ENCODE measurements at regions not wholly inside any gene's neighbourhood (a gene's known extent, or its start where the extent isn't known, plus 50 kb on each side); places are given as distances from the start of the nearest gene placed in this dataset.
"Not testable (repeated sequence)": the region's sequence is repeated elsewhere in the genome, so short reads cannot be mapped to it uniquely, and the experiment has no call there.

DNA sequence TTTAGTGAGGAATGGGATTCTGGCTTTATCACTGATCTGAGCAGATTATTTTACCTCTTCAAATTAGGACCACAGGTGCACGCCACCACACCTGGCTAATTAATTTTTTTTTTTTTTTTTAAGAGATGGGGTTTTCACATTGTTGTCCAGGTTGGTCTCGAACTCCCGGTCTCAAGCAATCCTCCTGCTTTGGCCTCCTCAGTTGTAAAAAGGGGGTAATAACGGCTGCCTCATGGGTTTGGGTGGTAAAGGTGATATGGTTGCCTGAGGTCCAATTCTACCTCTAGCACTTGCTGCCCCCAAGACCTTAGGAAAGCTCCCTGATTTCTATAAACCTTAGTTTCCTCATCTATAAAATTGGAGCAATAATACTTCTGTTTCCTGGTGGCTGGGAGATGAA lies 130.7 kb upstream of the HS3ST2 start:
- no peak for DNase-seq

DNA sequence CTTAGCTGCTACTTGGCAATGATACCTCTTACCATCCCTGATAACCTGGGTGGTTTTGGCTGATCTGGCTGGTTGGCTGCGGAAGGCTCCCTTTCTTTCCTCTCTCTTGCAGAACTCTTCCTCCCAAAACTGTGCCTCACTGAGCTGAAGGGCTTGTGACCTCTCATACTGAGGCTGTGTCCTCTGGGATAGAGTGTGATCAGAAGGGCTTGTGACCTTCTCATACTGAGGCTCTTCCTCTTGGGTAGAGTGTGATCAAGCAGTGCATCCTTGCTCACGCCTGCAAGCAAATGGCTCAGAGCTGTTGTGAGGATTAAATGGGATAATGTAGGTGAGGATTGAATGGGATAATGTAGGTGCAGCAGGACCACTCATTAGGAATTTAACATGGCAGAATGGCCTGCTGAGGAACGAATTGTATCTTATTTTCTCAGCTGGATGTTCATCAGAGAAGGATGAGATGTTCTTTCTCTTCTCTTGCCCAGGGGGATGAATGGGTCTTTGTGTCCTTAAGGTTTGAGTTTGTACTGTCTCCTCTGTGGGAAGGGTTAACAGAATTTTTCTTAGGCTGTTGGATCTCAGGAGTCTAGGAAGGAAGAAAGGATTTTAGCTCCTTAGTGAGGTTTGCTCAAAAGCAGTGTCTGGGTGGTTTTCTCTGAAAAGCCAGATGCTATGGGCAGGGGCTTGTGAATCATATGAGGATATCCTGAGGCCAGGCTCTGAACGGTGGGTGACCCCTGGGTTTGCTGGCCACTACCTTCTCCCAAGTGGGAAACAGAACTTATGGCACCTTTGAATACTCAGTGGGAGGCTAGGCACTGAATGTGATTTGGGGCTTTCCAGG lies 130.0 kb upstream of the HS3ST2 start:
- DNase-seq, result no peak

DNA sequence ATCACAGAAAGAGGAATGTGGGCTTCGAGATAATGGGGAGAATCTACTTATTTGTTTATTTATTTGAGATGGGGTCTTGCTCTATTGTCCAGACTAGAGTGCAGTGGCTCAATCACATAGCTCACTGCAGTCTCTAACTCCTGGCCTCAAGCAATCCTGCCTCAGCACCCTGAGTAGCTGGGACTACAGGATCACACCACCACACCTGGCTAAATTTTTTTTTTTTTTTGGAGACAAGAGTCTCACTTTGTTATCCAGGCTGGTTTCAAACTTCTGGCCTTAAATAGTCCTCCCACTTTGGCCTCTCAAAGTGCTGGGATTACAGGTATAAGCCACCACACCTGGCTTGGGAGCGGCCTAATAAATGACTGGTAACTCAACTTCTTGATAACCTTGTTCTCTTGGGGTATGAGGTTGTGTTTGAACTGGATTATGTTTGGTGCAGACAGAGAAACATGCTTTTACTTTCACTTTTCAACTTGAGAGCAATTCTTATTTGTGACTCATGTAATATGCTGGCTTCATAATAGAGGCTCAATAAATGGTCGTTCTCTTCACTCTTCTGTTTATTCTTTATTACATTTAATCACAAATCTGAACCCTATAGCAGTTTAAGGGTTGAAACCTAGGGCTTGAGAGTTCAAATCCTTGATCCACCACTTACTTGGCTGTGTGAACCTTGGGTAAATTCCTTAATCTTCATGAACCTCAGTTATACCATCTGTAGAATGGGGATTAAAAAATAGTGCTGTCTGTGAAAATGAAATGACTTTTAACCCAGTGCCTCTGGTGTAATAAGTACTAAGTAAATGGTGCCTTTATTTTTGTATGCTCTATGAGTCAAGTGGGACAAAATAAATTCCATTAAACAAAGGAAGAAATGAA lies 129.1 kb upstream of the HS3ST2 start:
- peak in 1 of 5 experiments; percentile 11 for DNase-seq

DNA sequence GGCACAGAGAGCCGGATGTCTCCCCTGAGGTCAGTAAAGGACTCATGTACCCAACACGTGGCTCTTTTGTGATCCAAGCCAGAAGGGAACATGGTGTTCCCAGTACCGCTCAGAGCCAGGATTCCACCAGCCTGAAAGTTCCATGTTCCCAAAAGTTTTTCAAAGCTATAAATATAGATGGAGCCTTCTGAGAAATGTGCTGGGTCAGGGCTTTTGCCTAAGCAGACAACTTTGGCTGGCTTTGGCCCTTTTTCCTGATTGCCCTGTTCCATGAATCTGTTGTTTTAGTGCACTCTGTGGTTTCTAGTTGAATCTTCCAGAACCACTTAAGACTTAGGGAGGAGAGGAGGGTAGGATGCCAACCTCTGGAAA lies 128.5 kb upstream of the HS3ST2 start:
- DNase-seq, result no peak

DNA sequence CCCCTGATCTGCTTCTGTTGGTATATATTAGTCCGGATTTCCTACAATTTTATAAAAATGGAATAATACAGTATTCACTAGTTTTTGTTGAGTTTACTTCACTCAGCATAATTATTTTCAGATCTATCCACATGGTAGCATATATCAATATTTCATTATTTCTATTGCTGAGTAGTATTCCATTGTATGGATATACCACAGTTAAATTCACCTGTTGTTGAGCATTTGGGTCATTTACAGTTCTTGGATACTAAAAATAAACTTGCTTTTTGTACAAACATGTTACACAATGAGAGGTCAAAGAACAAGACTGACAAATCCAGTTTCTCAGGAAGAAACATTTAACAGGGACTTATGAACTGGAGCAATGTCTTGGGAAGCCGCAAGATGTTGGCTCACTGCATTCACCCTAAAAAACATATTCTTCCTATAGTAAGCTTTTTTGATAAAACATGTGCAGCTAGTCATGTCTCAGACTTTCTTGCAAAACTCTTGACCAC lies 126.9 kb upstream of the HS3ST2 start:
- no peak for DNase-seq

DNA sequence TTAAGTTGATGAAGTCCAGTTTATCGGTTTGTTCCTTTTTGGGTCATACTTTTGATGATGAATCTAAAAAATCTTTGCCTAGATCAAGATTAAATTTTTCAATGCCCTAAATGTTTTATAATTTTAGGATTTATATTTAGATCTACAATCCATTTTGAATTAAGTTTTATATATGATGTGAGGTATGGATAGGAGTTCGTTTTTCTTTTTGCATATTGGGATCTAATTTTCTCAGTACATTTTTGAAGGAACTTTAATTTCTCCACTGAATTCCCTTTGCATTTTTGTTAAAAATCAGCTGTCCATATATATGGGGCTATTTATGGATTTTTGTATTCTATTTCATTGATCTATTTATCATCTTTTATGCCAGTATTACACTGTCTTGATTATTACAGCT lies 125.5 kb upstream of the HS3ST2 start:
- no peak for DNase-seq

DNA sequence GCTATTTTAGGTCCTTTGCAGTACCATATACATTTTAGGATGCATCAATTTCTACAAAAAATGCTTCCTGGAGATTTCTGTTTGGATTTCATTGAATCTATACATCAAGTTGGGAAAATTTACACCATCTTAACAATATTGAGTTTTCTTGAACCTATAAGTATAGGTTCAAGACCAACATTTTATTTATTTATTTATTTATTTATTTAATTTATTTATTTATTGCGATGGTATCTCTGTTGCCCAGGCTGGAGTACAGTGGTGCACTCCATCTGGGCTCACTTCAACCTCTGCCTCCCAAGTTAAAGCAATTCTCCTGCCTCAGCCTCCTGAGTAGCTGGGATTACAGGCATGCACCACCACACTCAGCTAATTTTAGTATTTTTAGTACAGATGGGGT lies 125.0 kb upstream of the HS3ST2 start:
- DNase-seq, result no peak

DNA sequence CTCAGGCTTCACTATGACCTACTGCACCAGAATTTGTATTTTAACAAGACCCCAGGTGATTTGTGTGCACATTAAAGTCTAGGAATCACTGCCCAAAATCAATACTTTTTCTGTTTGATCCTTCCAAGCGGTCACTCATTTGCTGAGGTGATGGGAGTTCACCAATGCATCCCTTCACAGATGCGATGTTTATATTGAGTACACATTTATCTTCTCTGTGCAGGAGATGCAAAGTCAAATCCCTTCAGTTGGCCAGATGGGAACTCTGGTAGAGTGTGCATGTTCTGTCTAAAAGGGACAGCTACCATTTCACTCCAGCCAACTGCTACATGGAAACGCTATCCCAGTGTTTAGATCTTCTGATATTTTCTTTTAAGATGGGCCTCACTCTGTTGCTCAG lies 122.6 kb upstream of the HS3ST2 start:
- no peak for DNase-seq

DNA sequence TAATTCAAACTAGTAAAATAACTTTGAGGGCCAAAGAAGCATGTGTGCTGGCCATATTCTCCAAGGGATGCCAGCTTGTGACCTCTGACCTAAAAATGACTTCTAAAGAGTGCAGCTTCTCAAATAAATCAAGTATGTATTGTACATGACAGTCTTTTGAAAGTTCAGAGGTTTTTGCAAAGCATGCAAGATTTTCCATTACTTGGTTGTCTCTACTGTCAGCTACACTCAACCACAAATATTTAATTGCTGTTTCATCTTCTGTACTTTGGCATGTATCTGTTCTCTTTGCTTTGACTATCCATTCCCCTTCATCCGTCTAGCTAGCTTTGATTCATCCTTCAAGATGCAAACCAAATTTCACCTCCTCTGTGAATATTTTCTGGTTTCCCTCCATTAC lies 121.9 kb upstream of the HS3ST2 start:
- DNase-seq, result no peak

DNA sequence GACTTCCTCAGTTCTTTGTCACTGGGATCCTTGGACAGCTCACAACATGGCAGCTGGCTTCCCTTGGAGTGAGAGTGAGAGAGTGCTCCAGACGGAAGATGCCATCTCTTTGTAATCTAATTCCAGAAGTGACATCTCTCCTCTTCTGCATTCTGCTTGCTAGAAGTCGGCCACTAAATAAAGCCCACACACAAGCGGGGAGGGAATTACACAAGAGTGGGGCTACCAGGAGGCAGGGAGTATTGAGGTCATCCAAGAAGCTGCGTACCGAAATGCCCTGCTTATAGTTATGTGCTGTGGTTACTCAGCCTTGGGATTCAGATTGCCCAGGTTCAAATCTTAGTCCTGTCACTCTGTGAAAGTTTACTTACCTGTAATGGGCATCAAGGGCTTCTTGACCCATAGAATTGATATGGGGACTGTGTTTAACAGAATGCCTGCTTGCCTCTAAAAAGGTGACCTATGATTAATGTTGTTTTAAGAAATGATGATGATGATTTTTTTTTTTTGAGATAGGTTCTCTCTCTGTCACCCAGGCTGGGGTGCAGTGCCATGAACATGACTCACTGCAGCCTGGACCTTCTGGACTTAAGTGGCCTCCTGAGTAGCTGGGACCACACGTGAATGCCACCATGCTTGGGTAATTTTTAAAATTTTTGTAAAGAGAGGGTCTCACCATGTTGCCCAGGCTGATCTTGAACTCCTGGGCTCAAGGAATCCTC lies 120.9 kb upstream of the HS3ST2 start:
- DNase-seq, result no peak

DNA sequence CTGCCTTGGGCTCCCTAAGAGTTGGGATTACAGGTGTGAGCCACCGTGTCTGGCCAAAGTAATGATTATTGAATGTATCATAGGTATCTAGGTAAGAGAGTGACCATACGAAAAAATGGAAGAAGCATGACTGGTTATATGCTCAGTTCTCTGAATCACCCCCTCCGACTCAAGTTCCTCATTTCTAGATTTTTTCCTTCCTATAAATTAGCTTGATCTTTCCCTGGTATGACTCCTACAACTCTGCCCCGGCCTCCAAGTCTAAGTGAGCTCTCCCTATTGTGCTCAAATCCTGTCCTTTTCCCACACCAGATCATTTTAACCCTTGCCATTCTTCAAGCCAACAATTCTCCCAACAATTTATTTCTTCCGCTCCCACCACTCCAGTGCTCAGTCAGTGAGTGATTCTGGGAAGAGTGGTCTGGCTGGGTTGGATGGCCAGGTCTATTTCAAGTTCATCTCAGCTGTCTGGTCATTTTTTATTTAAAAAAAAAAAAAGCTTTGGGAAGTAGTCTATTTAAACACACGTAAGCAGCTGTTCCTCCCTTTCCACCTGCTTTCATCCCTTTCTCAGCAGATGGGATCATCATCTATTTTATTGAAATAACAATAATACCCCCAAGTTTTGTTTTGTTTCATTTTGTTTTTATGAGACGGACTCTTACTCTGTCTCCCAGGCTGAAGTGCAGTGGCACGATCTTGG lies 120.2 kb upstream of the HS3ST2 start:
- DNase-seq, result no peak

DNA sequence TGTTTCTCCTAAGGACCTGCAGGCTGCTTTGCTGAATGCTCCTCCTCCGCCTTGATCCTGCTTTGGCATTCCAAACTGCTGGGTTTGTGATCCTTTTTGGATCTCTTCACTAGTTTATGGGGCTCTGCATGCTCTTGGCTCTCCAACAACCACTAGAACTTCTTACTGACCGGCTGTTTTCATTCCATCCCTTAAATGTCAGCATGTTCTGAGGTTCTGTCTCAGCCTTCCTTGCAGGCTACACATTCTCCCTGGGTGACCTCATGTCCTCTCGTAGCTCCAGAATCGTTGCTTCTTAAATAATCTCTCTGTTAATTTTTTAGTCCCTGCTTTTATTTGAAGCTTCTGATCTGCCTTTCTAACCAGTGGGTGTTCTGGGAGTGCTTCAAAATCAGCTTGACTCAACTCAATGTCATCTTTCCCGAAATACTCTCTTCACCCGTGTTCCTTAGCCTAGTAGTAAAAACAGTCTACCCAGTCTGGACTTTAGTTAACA lies 119.0 kb upstream of the HS3ST2 start:
- DNase-seq, result no peak

DNA sequence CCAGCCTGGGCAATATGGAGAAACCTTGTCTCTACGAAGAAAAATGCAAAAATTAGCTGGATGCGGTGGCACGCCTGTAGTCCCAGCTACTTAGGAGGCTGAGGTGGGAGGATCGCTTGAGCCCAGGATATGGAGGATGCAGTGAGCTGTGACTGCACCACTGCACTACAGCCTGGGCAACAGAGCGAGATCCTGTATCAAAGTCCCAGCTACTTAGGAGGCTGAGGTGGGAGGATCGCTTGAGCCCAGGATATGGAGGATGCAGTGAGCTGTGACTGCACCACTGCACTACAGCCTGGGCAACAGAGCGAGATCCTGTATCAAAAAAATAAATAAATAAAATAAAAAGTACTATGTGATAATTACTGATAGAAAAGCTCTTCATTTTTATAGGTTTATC lies 118.2 kb upstream of the HS3ST2 start:
- DNase-seq, result not testable (repeated sequence)

DNA sequence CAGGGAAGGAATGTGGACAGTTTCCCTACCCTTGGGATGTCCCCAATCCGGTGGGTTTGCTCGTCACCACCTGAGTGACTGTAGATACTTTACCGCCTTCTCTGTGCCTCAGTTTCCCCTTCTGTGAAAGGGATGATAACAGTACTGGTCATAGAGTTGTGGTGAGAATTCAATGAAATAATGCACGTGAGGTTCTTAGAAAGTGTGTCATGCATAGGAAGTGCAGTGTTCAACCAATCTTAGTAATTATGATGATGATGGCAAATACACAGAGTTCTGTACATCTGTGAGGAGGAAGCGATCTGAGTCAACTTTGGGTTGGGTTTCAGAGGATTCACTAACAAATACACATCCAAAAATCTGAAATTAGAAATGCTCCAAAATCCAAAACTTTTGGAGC lies 114.6 kb upstream of the HS3ST2 start:
- DNase-seq, result no peak

DNA sequence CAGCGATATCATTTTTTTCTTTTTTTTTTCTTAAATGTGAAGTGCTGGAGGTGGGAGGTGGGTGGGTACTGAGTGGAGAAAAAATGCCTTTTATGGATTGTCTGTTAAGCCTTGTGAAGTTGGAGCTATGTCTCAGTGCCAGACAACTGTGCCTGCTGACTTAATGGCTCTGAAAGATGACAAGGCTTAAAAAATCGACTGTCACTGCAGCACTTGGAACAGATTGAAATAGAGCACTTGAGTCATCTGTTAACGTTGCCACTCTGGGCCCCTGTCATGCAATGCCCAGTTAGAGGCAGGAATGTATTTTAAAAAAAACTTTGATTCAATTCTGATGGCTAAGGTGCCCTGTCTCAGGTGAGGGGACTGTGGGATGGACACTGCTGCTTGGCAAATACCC lies 108.2 kb upstream of the HS3ST2 start:
- DNase-seq, result no peak

DNA sequence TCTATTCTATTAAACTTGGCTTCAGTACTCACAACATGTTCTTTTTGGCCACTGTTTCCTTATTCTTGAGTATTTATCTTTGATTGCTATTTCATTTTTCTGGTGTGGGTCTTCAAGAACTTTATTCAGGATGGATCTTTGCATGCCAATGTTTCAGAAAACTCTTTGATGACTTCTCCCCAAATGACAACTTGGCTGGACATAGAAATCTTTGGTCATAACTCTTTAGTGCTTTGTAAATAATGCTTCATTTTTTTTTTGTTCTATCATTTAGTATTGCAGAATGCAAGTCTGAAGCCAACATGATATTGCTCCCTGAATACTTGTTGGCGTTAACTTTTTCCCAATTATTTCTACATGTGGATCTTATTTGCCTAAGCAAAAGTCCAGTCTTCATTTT lies 103.6 kb upstream of the HS3ST2 start:
- no peak for DNase-seq

DNA sequence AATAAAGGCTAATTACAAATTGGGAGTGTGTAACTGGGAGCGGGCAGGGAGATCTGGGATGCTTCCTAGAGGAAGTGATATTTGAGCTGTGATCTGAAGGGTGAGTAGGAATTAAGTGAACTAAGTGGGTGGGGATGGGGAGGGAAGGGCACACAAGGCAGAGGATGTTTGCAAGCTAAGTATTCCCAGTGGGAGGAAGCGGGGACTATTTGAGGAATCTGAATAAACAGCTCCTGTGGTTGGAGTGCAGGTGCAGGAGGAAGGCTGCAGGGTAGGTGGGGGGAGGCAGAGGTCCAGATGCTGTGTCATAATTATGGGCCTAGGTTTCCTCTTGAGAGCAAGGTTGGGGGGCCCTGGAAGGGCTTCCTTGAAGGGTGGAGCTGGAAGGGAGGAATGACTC lies 102.1 kb upstream of the HS3ST2 start:
- DNase-seq, result no peak

DNA sequence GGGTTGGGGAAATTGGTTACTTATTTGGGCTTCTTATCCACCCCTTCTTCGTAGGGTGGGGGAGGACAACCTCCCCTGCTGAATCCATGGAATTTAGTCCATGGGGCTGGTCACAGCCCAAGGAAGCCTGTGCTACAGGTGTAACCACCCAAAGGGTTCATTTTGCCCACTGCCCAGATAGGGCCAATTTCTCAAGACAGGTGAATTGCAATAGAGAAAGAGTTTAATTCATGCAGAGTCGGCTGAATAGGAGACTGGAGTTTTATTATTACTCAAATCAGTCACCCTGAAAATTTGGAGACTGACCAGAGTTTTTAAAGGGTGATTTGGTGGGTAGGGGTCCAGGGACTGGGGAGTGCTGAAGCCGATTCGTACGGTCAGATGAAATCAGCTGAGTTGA lies 101.5 kb upstream of the HS3ST2 start:
- no peak for DNase-seq

DNA sequence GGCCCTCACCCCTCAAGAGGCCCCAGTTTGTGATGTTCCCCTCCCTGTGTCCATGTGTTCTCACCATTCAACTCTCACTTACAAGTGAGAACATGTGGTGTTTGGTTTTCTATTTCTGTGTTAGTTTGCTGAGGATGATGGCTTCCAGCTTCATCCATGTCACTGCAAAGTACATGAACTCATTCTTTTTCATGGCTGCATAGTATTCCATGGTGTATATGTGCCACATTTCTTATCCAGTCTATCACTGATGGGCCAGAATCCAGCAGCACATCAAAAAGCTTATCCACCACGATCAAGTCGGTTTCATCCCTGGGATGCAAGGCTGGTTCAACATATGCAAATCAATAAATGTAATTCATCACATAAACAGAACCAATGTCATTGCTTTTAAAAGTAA lies 95.4 kb upstream of the HS3ST2 start:
- DNase-seq, result not testable (repeated sequence)

DNA sequence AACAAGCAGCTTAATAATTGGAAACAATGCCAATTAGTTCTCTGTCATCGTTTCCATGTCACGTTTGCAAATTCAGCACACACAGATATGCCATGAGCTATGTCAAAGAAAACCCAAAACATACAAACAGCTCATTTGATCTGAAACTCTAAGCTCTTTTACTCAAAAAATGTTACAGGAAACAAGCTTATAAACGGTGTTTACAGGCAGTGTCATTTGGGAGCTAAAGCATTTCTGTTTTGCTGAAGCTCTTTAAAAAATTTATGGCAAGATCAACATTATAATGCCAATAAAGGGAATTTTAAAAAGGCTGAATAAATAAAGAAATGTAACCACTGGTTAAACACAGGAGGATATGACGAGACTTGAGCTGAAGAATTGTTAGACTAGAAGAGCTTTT lies 94.0 kb upstream of the HS3ST2 start:
- no peak for DNase-seq

DNA sequence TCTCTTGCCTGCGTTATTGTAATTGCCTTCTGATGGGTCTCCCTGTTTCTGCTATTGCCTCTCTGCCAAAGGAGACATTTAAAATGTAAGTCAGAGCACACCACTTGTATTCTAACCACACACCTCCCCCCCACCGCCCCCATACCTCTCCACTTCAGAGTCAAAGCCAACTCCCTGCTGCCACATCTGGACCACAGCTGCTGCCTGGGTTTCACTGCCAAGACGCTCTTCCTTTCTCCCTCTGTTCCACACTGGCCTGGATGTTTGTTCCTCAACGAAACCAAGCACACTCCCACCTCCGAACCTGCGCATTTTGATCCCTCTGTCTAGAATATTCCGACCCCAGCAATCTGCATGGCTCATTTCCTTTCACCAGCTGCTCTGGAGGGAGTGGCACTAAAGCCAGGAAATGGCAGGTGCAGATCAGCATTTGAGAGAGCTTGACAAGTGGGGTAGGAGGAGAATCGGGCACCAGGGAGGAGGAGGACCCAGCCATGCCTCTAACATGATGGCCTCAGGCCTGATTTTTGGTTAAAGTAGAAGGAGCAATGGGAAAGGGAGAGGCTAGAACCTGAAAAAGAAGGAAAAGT lies 92.4 kb upstream of the HS3ST2 start:
- DNase-seq, result no peak

Measured in T-helper 2 cell (primary cell).